ENCODE measurements at regions not wholly inside any gene's neighbourhood (a gene's known extent, or its start where the extent isn't known, plus 50 kb on each side); places are given as distances from the start of the nearest gene placed in this dataset.

DNA sequence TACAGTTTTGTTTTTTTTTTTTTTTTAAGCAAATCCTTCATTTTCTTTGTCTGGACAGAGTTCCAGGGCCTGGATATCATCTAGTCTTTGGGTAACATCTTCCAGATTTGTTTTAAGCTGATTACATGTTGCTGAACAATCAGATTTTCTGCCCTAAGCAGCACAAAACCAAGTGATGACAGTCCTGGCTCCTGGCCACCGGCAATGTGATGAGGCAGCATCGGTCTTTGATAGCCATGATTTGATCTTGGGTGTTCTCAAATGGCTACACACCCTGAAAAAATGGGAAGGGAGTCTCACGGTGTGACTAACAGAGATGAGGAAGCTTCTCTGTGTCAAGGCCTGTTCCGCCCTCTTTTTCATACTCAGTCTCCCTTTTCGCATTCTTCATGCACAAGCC lies 708.6 kb upstream of the ZEB2 start:
- DNase-seq (ENCODE audit: low read depth in 2 of 2), result no peak

GRCh38 chr2:145226901-145227300 lies 707.0 kb upstream of the ZEB2 start:
- no peak for DNase-seq (ENCODE audit: low read depth in 2 of 2)

DNA sequence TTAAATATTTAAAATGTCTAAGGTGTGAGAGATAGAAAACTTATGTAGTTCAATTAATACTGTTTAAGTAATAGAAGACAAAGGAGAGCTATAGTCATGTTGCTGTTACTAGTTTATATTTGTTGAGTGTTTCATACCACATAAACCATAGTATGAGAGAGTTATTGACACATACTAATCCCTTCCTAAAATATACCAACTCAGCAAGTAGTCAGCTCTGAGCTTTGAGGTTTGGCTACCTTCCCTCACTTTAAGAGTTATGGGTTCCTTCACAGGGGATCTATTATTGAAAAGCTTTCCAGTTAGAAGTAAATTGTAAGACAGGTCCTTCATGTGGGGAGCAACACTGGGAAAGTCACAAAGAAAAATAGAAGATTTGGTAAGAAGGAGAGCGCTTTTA lies 701.6 kb upstream of the ZEB2 start:
- DNase-seq (ENCODE audit: low read depth in 2 of 2), result peak; percentile 20 to 29

GRCh38 chr2:145221032-145221431 lies 701.1 kb upstream of the ZEB2 start:
- no peak for DNase-seq (ENCODE audit: low read depth in 2 of 2)

DNA sequence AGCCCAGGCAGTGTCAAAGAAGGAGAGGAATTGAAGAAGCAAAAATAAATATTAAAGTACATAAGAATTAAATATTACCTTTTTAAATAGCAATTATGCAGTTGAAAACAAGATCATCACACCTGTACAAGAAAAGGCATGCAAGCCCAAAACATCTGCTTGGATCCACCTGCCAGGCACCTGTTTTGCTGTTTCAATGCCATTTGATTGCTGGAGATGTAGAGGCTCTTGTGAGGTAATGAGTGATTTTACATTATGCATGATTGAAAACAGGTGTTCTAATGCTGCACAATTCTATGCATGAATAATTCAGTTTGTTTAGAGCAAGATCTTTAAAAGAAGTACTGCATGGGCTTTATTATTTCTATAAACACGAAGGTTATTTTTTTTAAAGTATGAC lies 700.6 kb upstream of the ZEB2 start:
- DNase-seq (ENCODE audit: low read depth in 2 of 2), result no peak

DNA sequence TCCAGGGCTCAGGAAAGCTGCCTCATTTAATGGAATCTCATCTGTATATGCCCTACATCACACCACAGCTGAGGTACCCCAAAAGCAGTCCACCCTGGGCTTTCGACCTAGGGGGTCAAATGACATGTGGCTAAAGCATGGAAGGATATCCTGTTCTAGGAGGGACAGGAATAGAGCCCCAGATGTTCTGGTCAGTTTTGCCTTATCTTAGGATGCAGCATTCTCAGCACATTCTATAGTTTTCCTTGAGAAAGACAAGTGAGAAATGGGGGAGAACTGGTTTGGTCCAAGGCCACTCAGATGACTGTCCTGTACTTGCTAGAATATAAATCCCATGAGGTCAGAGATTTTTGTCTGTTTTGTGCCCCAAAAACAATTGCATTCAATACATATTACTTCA lies 688.0 kb upstream of the ZEB2 start:
- no peak for DNase-seq (ENCODE audit: low read depth in 2 of 2)

GRCh38 chr2:145206496-145207281 lies 686.8 kb upstream of the ZEB2 start:
- DNase-seq (ENCODE audit: low read depth in 2 of 2), result no peak

GRCh38 chr2:145203891-145204290 lies 684.0 kb upstream of the ZEB2 start:
- no peak for DNase-seq (ENCODE audit: low read depth in 2 of 2)

DNA sequence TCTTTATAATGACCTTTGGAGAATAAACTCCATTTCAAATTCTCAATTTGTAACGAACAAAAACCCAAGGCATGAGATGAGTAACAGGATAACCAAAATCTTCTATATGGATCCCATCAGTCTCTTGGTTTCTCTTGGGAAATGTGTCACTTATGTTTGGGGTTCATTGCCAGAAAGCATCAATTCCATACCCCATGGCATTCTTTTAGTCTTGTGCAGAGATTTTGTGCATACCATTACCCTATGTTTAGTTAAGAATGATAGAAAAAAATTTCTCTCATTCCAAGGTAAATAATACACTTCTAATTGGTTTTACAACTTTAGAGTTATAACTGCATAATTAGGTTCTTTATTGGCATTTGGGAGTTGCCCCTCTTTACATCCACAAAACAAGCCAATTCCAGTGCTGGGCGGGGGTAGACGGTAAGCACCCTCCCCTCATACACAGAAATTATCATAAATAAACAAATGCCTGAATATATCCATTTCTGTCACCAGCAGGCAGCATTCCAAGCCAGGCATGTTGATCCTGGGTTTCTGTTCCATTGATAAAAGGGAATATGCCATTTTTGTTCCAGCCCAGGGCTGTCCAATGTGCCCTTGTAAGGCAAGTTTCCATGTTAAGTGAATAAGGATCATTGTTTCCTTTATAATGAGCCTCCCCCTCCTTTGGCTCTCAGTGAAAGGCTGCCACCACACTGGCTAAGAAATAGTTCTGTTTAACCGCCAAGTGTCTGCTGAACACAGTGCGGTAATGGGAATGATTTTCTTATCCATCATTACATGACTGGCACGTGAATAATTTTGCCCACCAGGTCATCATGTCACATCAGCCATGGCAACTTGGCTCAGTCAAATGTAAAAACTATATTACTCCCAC lies 680.1 kb upstream of the ZEB2 start:
- DNase-seq (ENCODE audit: low read depth in 2 of 2), result no peak

- DNase-seq (ENCODE audit: low read depth in 2 of 2), result no peak
Observed at GRCh38 chr2:145199042-145199441, 679.1 kb upstream of the ZEB2 start.

DNA sequence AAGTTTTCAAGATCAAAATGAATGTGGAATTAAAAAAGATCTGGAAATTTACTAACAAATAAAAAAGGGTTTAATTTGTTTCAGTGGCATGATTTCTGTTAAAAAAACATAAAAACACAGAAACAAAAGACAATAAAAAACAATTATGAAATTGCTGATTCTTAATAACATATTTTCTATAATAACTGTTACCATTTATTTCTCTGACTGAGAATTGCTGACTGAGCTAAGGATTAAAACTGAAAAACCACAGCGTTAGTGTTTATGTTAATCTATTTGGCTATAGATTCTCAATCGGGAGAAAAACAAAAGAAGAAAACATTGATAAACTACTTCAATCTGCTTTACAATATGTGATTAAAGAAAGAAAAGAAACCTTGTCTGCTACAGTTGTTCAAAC lies 678.6 kb upstream of the ZEB2 start:
- no peak for DNase-seq (ENCODE audit: low read depth in 2 of 2)

DNA sequence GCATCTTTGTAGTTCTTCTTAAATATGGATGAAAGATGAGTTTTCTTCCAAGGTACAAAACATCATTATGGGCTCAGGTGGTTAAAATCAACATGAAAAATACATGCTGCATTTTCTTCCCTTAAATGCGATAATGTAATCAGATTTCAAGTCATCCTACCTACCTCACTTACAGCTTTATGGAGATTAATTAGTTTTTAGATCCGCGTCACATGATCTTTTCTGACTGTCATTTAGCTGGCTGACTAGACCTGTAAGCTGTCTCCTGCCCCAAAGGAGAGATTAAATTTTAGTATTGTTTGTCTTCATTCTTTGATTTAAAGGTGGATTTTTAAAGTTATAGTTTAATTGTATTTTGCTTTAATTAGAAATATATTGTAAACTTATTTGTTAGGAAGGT lies 678.0 kb upstream of the ZEB2 start:
- no peak for DNase-seq (ENCODE audit: low read depth in 2 of 2)

- DNase-seq (ENCODE audit: low read depth in 2 of 2), result no peak
Observed at GRCh38 chr2:145194673-145195072, 674.8 kb upstream of the ZEB2 start.

- no peak for DNase-seq (ENCODE audit: low read depth in 2 of 2)
Observed at GRCh38 chr2:145190031-145190703, 670.2 kb upstream of the ZEB2 start.

DNA sequence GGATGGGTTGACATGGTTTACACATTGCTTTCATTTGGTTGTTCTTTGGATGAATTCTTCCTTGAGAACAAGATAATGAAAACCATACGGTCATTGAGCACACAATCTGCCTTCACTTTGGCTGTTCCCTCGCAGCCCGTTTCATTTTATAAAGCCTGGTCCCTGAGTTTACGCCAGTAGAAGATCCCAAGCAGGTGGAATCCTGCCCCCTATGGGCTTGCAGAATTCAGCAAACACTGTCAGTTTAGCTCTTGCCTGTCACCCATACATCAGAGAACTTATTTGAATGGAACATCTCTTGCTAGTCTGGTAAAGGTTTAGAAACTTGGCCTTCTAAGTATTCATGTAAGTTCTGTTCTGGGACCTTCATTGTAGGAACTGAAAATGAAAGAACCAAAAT lies 666.4 kb upstream of the ZEB2 start:
- peak; percentile 38 to 41 for DNase-seq (ENCODE audit: low read depth in 2 of 2)

DNA sequence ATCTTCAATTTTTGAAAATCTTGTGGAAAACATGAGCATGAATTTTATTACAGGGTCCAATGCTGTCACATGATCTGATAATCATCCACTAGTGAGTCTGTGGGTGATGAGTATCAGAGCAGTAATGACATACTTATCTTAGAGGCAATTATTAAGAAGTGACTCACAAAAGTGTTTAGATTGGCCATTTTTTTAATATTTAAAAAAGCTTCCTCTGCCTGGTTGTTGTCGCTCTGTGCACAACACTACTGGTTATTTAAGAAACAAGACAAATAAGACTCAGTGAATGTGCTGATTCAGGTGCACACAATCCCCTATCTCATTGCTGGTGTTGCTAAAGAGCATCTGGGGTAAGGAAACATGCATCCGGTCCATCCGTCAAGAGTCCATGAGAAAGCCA lies 665.8 kb upstream of the ZEB2 start:
- no peak for DNase-seq (ENCODE audit: low read depth in 2 of 2)

DNA sequence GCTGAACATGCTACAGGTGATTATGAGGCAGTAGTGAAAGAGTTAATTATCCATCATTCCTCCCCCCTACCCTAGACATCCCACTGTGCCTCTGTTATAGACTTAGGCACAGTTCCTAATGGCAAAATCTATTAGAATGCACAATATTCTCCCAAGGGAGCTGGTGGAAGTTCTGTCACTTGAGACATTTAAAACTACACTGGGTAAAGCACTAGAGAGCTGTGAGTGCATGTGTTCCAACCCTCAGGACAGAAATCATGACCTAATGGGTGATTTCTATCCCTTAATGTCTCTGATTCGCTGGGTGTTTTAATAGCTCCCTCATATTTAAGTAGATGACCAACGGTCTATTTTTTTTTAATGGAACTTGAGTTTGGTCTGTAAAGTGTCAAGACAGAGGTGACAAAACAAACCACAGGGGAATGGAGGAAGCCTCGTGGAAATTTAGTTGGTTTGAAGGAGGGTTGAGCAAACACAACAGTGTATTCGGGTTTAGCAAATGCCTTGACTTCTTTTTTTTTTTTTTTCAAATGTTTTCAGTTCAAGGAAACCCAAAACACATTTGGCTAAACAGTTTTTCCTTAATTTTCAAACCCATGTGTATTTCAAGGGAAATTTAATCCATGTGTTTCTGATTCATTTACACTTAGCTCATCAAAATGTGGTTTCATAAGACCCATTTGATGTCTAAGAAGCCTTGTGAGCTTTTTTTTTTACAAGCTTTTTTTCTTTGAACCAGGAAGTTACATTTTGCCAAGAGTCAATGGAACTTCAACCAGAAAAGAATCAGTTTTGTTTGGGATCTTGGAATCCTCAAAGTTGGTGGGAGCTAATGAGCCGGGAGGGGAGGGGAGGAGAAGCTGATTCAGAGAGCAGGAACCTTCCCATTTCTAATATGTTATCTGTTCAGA lies 665.1 kb upstream of the ZEB2 start:
- peak; percentile 85 to 87 for DNase-seq (ENCODE audit: low read depth in 2 of 2)

GRCh38 chr2:145169285-145169684 lies 649.4 kb upstream of the ZEB2 start:
- DNase-seq (ENCODE audit: low read depth in 2 of 2), result no peak

- DNase-seq (ENCODE audit: low read depth in 2 of 2), result no peak
Observed at GRCh38 chr2:145168091-145168490, 648.2 kb upstream of the ZEB2 start.

GRCh38 chr2:145166731-145167302 lies 646.9 kb upstream of the ZEB2 start:
- no peak for DNase-seq (ENCODE audit: low read depth in 2 of 2)

- DNase-seq (ENCODE audit: low read depth in 2 of 2), result no peak
Observed at GRCh38 chr2:145161656-145162055, 641.7 kb upstream of the ZEB2 start.
